ENCODE measurements at regions not wholly inside any gene's neighbourhood (a gene's known extent, or its start where the extent isn't known, plus 50 kb on each side); places are given as distances from the start of the nearest gene placed in this dataset.
A peak's percentile ranks its signal among the peaks of the same experiment; 100 is the strongest.
"Not testable (repeated sequence)": the region's sequence is repeated elsewhere in the genome, so short reads cannot be mapped to it uniquely, and the experiment has no call there.

- DNase-seq = no peak
Observed at GRCh38 chr1:233478611-233479010, 135.3 kb upstream of the KCNK1 start.

- no peak for DNase-seq
Observed at GRCh38 chr1:233479110-233479890, 134.6 kb upstream of the KCNK1 start.

- DNase-seq = no peak
Observed at GRCh38 chr1:233480198-233480597, 133.7 kb upstream of the KCNK1 start.

GRCh38 chr1:233482388-233482787 is 131.5 kb upstream of the KCNK1 start:
- no peak for DNase-seq

GRCh38 chr1:233485385-233485784 is 128.5 kb upstream of the KCNK1 start:
- no peak for DNase-seq

GRCh38 chr1:233485809-233486398 is 128.0 kb upstream of the KCNK1 start:
- DNase-seq = no peak

GRCh38 chr1:233487408-233487807 is 126.5 kb upstream of the KCNK1 start:
- no peak for DNase-seq

- no peak for DNase-seq
Observed at GRCh38 chr1:233489411-233489810, 124.5 kb upstream of the KCNK1 start.

- no peak for DNase-seq
Observed at GRCh38 chr1:233490488-233490887, 123.4 kb upstream of the KCNK1 start.

- no peak for DNase-seq
Observed at GRCh38 chr1:233491953-233492620, 121.8 kb upstream of the KCNK1 start.

GRCh38 chr1:233496993-233497392 is 116.9 kb upstream of the KCNK1 start:
- no peak for DNase-seq

GRCh38 chr1:233497679-233498078 is 116.2 kb upstream of the KCNK1 start:
- no peak for DNase-seq

GRCh38 chr1:233500106-233500505 is 113.8 kb upstream of the KCNK1 start:
- no peak for DNase-seq

GRCh38 chr1:233503366-233503954 is 110.4 kb upstream of the KCNK1 start:
- DNase-seq = no peak

GRCh38 chr1:233505130-233505529 is 108.8 kb upstream of the KCNK1 start:
- no peak for DNase-seq

- not testable (repeated sequence) for DNase-seq
Observed at GRCh38 chr1:233505889-233506288, 108.0 kb upstream of the KCNK1 start.

- DNase-seq = no peak
Observed at GRCh38 chr1:233509526-233509925, 104.4 kb upstream of the KCNK1 start.

GRCh38 chr1:233512538-233512937 is 101.4 kb upstream of the KCNK1 start:
- no peak for DNase-seq

GRCh38 chr1:233513431-233513830 is 100.5 kb upstream of the KCNK1 start:
- DNase-seq = no peak

GRCh38 chr1:233514946-233515391 is 98.9 kb upstream of the KCNK1 start:
- DNase-seq = no peak

- no peak for DNase-seq
Observed at GRCh38 chr1:233516732-233517131, 97.2 kb upstream of the KCNK1 start.

GRCh38 chr1:233518344-233518743 is 95.6 kb upstream of the KCNK1 start:
- peak; percentile 84 for DNase-seq

Measured in OCI-M1 (cell line).